ENCODE measurements at regions not wholly inside any gene's neighbourhood (a gene's known extent, or its start where the extent isn't known, plus 50 kb on each side); places are given as distances from the start of the nearest gene placed in this dataset.
"Not testable (repeated sequence)": the region's sequence is repeated elsewhere in the genome, so short reads cannot be mapped to it uniquely, and the experiment has no call there.

- DNase-seq (ENCODE audit: low read depth) = no peak
Observed at GRCh38 chr4:175033162-175033561, 115.0 kb downstream of the ADAM29 start.

GRCh38 chr4:175034007-175034406 is 115.8 kb downstream of the ADAM29 start:
- DNase-seq (ENCODE audit: low read depth) = no peak

GRCh38 chr4:175034986-175035705 is 117.0 kb downstream of the ADAM29 start:
- DNase-seq (ENCODE audit: low read depth) = peak; percentile 1

GRCh38 chr4:175035905-175036304 is 117.7 kb downstream of the ADAM29 start:
- peak; percentile 35 for DNase-seq (ENCODE audit: low read depth)

GRCh38 chr4:175048111-175048784 is 130.1 kb downstream of the ADAM29 start:
- DNase-seq (ENCODE audit: low read depth) = no peak

GRCh38 chr4:175048906-175049305 is 130.7 kb downstream of the ADAM29 start:
- DNase-seq (ENCODE audit: low read depth) = no peak

- no peak for DNase-seq (ENCODE audit: low read depth)
Observed at GRCh38 chr4:175051974-175052373, 133.8 kb downstream of the ADAM29 start.

GRCh38 chr4:175054980-175055379 is 136.8 kb downstream of the ADAM29 start:
- no peak for DNase-seq (ENCODE audit: low read depth)

- DNase-seq (ENCODE audit: low read depth) = no peak
Observed at GRCh38 chr4:175062183-175062592, 144.0 kb downstream of the ADAM29 start.

GRCh38 chr4:175065228-175065627 is 147.1 kb downstream of the ADAM29 start:
- no peak for DNase-seq (ENCODE audit: low read depth)

GRCh38 chr4:175066923-175067627 is 148.9 kb downstream of the ADAM29 start:
- no peak for DNase-seq (ENCODE audit: low read depth)

GRCh38 chr4:175068266-175068665 is 150.1 kb downstream of the ADAM29 start:
- no peak for DNase-seq (ENCODE audit: low read depth)

GRCh38 chr4:175070444-175070843 is 152.3 kb downstream of the ADAM29 start:
- DNase-seq (ENCODE audit: low read depth) = no peak

GRCh38 chr4:175071123-175071522 is 153.0 kb downstream of the ADAM29 start:
- no peak for DNase-seq (ENCODE audit: low read depth)

- no peak for DNase-seq (ENCODE audit: low read depth)
Observed at GRCh38 chr4:175087145-175087544, 169.0 kb downstream of the ADAM29 start.

- no peak for DNase-seq (ENCODE audit: low read depth)
Observed at GRCh38 chr4:175090116-175090515, 172.0 kb downstream of the ADAM29 start.

GRCh38 chr4:175091649-175092048 is 173.5 kb downstream of the ADAM29 start:
- DNase-seq (ENCODE audit: low read depth) = no peak

- no peak for DNase-seq (ENCODE audit: low read depth)
Observed at GRCh38 chr4:175092114-175092513, 174.0 kb downstream of the ADAM29 start.

GRCh38 chr4:175093055-175093454 is 174.9 kb downstream of the ADAM29 start:
- not testable (repeated sequence) for DNase-seq (ENCODE audit: low read depth)

GRCh38 chr4:175103403-175103802 is 185.2 kb downstream of the ADAM29 start:
- DNase-seq (ENCODE audit: low read depth) = no peak

GRCh38 chr4:175106301-175106700 is 188.1 kb downstream of the ADAM29 start:
- no peak for DNase-seq (ENCODE audit: low read depth)

GRCh38 chr4:175109933-175110332 is 191.8 kb downstream of the ADAM29 start:
- no peak for DNase-seq (ENCODE audit: low read depth)
